Hepatocyte (in vitro differentiated cells): ENCODE measurements at regions not wholly inside any gene's neighbourhood (a gene's known extent, or its start where the extent isn't known, plus 50 kb on each side); places are given as distances from the start of the nearest gene placed in this dataset.

Experiments used
- EZH2 ChIP-seq: fragments of 200-600 bp; sonication (generic); IDR thresholded peaks from 2 replicates; pipeline ENCODE4 v1.6.1; 2016; ENCODE audit warnings: antibody characterized with exemption, mild to moderate bottlenecking, borderline replicate concordance
- TF ChIP-seq, protein P1 (sequence below): fragments of 200-600 bp; sonication (generic); IDR thresholded peaks from 2 replicates; pipeline ENCODE4 v1.5.1; 2016; ENCODE audit warnings: antibody characterized with exemption, mild to moderate bottlenecking; ENCODE audit not compliant: poor library complexity

GRCh38 chr5:171540865-171541264 lies 121.4 kb downstream of the FGF18 start:
- TF ChIP-seq, protein P1, sequence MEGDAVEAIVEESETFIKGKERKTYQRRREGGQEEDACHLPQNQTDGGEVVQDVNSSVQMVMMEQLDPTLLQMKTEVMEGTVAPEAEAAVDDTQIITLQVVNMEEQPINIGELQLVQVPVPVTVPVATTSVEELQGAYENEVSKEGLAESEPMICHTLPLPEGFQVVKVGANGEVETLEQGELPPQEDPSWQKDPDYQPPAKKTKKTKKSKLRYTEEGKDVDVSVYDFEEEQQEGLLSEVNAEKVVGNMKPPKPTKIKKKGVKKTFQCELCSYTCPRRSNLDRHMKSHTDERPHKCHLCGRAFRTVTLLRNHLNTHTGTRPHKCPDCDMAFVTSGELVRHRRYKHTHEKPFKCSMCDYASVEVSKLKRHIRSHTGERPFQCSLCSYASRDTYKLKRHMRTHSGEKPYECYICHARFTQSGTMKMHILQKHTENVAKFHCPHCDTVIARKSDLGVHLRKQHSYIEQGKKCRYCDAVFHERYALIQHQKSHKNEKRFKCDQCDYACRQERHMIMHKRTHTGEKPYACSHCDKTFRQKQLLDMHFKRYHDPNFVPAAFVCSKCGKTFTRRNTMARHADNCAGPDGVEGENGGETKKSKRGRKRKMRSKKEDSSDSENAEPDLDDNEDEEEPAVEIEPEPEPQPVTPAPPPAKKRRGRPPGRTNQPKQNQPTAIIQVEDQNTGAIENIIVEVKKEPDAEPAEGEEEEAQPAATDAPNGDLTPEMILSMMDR, result no peak
- TF ChIP-seq EZH2, result no peak
